KMS-11 (cell line): ENCODE measurements at regions not wholly inside any gene's neighbourhood (a gene's known extent, or its start where the extent isn't known, plus 50 kb on each side); places are given as distances from the start of the nearest gene placed in this dataset.
A peak's percentile ranks its signal among the peaks of the same experiment; 100 is the strongest.

Experiments
- H2AFZ ChIP-seq: fragments of 200-600 bp; sonication (generic); 2 replicates; pipeline ENCODE4 v1.6.1; 2016; ENCODE audit warnings: antibody characterized with exemption, mixed run types, low read depth
- H3K27ac ChIP-seq: fragments of 200-600 bp; sonication (generic); 2 replicates; pipeline ENCODE4 v1.6.1; 2016; ENCODE audit warnings: mild to moderate bottlenecking, mixed run types
- H3K27me3 ChIP-seq: fragments of 200-600 bp; sonication (generic); 2 replicates; pipeline ENCODE4 v1.6.1; 2017; ENCODE audit warnings: mild to moderate bottlenecking, low read depth, mixed run types, moderate library complexity; ENCODE audit not compliant: insufficient read depth
- H3K36me3 ChIP-seq: fragments of 200-600 bp; sonication (generic); 2 replicates; pipeline ENCODE4 v1.6.1; 2017; ENCODE audit warnings: mild to moderate bottlenecking, mixed run types; ENCODE audit not compliant: insufficient read depth
- H3K4me1 ChIP-seq: fragments of 200-600 bp; sonication (generic); 2 replicates; pipeline ENCODE4 v1.6.1; 2016; ENCODE audit warnings: mild to moderate bottlenecking, low read depth, mixed run types; ENCODE audit not compliant: poor library complexity, severe bottlenecking
- H3K4me2 ChIP-seq: fragments of 200-600 bp; sonication (generic); 2 replicates; pipeline ENCODE4 v1.7.0; 2016; ENCODE audit warnings: mild to moderate bottlenecking, mixed run types
- H3K4me3 ChIP-seq: fragments of 200-600 bp; sonication (generic); IDR thresholded peaks from 2 replicates; pipeline ENCODE4 v1.6.1; 2017; ENCODE audit warnings: low read depth, low read length, mixed read lengths; ENCODE audit not compliant: insufficient read depth
- H3K79me2 ChIP-seq: fragments of 200-600 bp; sonication (generic); 2 replicates; pipeline ENCODE4 v1.6.1; 2016; ENCODE audit warnings: low read depth, mixed run types; ENCODE audit not compliant: insufficient read depth
- H3K9ac ChIP-seq: fragments of 200-600 bp; sonication (generic); 2 replicates; pipeline ENCODE4 v1.6.1; 2016; ENCODE audit warnings: mild to moderate bottlenecking, mixed run types
- H4K20me1 ChIP-seq: fragments of 200-600 bp; sonication (generic); 2 replicates; pipeline ENCODE4 v1.6.1; 2016; ENCODE audit warnings: mild to moderate bottlenecking, mixed run types; ENCODE audit not compliant: insufficient read depth
- CTCF ChIP-seq: fragments of 200-600 bp; sonication (generic); conservative IDR thresholded peaks from 2 replicates; pipeline ENCODE4 v1.6.1; 2017; ENCODE audit warnings: low read depth, mild to moderate bottlenecking, antibody characterized with exemption, low read length, moderate library complexity, mixed read lengths

DNA sequence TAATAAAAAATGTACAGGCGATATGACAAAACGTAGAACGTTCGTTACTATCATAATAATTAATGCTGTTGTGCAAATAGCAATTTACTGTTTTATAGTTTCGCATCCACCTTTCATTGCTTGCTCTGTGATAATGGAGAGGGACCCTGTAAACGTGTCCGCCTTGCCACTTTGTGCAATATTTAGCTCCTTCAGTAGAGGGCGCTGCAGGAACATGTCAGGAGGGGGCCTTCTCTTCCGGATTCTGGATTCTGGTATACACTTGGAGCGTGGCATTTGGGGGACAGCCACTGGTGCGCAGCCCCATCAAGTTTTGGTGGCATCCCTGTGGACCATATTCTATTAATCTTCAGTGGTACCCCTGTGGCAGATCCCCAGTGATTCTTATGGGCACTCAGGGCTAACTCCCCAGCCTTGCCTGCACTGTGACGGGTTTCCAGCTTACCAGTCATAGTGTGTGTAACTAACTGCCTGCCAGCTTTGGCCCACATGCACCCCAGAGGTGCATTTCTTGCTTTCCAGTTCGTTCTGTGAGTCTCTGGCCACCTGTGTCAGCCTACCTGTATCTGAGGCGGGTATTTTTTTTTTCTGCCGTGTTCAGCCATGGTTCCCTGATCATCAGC lies 140.3 kb downstream of the CYRIA start:
- Histone ChIP-seq H3K4me3 (no peak overlapping the region), H3K9ac (no peak overlapping the region), H3K4me2 (no peak overlapping the region), H2AFZ (no peak overlapping the region), H3K36me3 (no peaks in the 10 kb centered on the region), H3K27ac (no peak overlapping the region), H3K27me3 (no peaks in the 10 kb centered on the region), H3K4me1 (no peaks in the 10 kb centered on the region), H3K79me2 (no peaks in the 10 kb centered on the region), H4K20me1 (no peaks in the 10 kb centered on the region)
- TF ChIP-seq CTCF: peak; percentile 58

- H3K4me3 ChIP-seq: no peak overlapping the region
- H3K4me2 ChIP-seq: no peak overlapping the region
- H3K27me3 ChIP-seq: no peaks in the 10 kb centered on the region
- no peak overlapping the region for H2AFZ ChIP-seq
- H3K36me3 ChIP-seq: no peaks in the 10 kb centered on the region
- H3K9ac ChIP-seq: no peak overlapping the region
- TF ChIP-seq CTCF: no peak
- no peaks in the 10 kb centered on the region for H4K20me1 ChIP-seq
- no peaks in the 10 kb centered on the region for H3K79me2 ChIP-seq
- H3K4me1 ChIP-seq: no peaks in the 10 kb centered on the region
- no peak overlapping the region for H3K27ac ChIP-seq
These were observed 141.9 kb downstream of the CYRIA start for GRCh38 chr2:16523711-16524110.

DNA sequence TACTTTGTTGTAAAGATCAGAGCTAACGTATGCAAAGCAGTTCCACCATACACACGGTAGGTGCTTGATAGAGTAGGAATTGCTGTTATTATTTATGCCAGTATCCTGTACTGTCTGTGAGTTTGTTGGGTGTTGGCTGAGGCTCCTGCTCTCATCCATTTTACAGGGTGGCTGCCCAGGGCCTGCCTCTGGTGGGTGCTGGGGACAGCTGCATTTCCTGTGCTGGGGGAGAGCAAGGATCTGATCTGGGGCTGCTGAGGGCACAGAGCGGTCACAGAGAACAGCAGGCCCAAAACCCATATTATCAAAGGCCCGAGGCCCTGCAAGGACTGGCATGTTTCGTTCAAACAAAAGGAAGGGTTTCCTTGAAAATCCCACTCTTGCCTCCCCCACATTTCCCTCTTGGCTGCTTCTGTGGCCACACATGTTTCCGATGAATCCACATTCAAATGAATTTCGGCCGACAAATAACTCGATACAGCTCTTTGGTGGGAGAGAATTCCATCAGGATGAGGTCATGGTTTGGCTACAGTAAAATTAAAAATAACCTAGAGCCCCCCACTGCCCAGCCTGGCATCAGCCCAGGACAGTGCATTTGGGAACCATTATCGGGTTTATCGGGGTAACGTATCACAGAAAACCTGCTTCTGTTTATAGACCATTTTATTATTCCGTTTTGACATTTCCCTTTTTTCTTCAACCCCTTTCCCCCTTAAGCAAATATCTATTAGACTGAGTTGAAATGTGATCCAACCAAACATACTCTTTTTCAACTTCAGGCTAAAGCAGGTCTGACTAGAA lies 143.4 kb downstream of the CYRIA start:
- Histone ChIP-seq H3K4me1 (no peaks in the 10 kb centered on the region), H4K20me1 (no peaks in the 10 kb centered on the region), H3K4me2 (no peak overlapping the region), H3K4me3 (no peak overlapping the region), H2AFZ (no peak overlapping the region), H3K9ac (no peak overlapping the region), H3K36me3 (no peaks in the 10 kb centered on the region), H3K27me3 (no peaks in the 10 kb centered on the region), H3K79me2 (no peaks in the 10 kb centered on the region), H3K27ac (no peak overlapping the region)
- TF ChIP-seq CTCF: no peak

- H4K20me1 ChIP-seq: no peaks in the 10 kb centered on the region
- H2AFZ ChIP-seq: no peak overlapping the region
- TF ChIP-seq CTCF: no peak
- no peaks in the 10 kb centered on the region for H3K79me2 ChIP-seq
- no peaks in the 10 kb centered on the region for H3K27me3 ChIP-seq
- H3K27ac ChIP-seq: no peak overlapping the region
- H3K9ac ChIP-seq: no peak overlapping the region
- H3K4me1 ChIP-seq: no peaks in the 10 kb centered on the region
- H3K4me2 ChIP-seq: no peak overlapping the region
- no peaks in the 10 kb centered on the region for H3K36me3 ChIP-seq
- no peak overlapping the region for H3K4me3 ChIP-seq
These were observed 144.7 kb downstream of the CYRIA start for GRCh38 chr2:16520891-16521290.
